ENCODE measurements at regions not wholly inside any gene's neighbourhood (a gene's known extent, or its start where the extent isn't known, plus 50 kb on each side); places are given as distances from the start of the nearest gene placed in this dataset.

- FAIRE-seq, result no peak
Measured at GRCh38 chr5:8050616-8051175, 181.7 kb downstream of the MTRR start.

GRCh38 chr5:8053270-8053669 is 184.3 kb downstream of the MTRR start:
- FAIRE-seq, result no peak

DNA sequence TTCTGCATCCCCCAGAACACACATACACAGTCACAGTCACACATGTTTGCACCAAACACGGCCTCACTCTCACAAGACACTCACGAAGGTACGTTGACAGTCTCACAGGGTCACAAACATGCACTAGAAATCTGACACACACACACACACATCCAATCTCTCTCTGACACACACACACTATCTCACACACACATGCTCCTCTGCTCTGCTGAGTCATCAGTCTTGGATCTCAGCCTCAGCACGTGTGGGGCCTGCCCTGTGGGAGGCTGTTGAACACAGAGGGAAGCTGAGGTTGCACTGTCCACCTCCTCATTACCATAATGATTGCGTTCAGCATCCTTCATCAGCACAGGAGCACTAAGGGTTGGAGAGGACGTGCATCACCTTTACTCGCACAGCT is 188.8 kb downstream of the MTRR start:
- FAIRE-seq, result no peak

DNA sequence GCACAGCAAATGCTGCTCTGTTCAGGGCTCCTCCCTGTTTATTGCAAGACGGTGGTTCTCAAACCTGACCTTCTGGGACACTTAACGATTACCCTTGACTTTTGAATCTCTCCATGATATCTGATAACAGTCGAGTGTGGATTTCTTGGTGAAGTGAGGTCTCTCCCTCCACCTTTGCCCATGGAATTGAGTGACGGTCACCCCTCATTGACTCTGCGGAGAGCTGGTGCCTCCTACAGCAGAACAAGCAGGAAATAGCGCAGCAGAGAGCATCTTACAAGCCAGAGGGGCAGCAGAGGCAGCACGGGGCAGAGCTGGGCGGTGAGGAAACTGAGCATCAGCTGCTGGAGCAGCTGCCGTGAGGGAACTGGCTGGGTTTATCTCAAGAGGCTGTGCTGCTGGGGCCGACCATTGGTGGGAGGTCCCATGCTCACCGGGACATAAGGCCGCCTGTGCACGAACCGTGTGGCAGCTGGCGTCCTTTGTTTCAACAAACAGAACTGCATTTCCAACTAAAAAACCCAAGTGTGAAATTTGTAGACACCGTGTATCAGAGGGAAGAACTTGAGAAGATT is 189.8 kb downstream of the MTRR start:
- FAIRE-seq, result no peak

GRCh38 chr5:8059337-8059736 is 190.4 kb downstream of the MTRR start:
- FAIRE-seq, result no peak

- FAIRE-seq, result no peak
Measured at GRCh38 chr5:8060235-8060952, 191.4 kb downstream of the MTRR start.

- FAIRE-seq, result no peak
Measured at GRCh38 chr5:8060953-8061429, 192.0 kb downstream of the MTRR start.

DNA sequence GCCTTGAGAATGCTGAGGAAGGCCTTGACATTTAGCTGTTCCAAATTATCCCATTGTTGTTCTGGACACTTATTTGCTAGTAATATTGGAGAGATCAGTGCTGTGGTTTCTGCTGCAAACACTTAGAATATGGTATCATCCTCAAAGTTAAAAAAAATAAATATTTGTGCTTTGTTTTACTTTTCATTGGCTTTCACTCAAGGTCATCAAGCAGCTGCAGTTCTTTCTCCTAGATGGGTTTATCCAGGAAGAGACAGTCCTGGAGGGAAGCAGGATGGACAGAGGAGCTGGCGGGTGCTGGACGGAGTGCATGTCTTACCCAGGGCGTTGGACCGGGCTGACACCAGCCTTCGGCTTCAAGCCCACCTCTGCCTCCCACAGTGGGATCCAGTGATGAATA is 193.6 kb downstream of the MTRR start:
- FAIRE-seq, result no peak

DNA sequence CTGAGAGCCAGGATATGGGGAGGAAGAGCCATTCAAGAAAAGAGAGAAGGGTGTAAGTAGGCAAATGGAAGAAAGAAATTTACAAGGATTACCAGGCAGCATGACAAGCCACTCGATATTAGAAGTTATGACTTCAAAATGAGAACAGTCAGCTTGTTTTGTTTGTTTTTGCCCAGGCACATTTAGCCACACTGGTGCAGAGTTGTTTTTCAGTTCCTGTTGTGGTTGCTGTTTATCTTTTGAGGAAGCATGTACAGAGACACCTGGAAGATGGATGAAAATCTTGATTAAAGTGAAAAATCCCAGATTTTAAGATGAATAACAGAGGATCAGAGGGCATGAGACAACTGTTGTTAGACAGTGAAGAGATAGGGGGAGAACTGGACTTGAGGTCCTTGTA is 199.1 kb downstream of the MTRR start:
- no peak for FAIRE-seq

DNA sequence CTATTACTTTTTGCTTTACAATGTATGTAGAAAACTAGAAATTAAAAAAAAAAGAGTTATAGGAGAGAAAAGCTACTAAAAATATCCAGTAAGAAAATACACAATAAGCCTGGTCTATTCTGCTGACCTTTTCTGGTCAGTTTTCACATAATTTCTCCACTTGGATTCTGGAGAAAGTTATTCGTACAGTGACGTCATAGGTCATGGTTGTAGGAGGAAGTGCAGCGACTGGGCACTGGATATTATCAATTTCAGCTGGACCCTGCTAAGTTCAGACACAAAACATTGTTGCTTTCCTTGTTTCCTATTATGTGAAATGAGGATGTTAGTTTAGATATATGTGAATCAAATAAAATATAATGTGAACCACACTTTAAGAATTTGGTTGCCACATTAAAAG is 201.2 kb downstream of the MTRR start:
- no peak for FAIRE-seq

- FAIRE-seq, result no peak
Measured at GRCh38 chr5:8079056-8079455, 210.1 kb downstream of the MTRR start.

DNA sequence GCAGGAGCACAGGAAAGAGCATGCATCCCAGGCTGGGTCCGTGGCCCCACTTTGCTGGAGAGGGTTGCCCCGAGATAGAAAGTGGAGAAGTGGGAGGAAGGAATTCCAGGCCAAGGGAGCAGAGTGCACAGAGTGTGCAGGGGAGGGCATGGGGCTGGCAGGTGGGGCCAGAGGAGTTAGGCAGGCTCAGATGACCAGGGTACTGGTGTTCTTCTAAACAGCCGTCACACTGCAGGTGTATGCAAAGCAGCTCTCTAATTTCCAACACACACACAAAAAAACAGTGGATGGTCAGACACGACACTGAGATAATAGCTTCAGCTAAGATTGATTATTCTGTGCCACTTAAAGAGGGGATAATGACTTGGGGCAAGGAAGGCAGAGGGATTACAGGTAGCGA is 212.2 kb downstream of the MTRR start:
- no peak for FAIRE-seq

- FAIRE-seq, result no peak
Measured at GRCh38 chr5:8093669-8094068, 224.7 kb downstream of the MTRR start.

GRCh38 chr5:8094304-8094703 is 225.4 kb downstream of the MTRR start:
- FAIRE-seq, result no peak

- no peak for FAIRE-seq
Measured at GRCh38 chr5:8097146-8097545, 228.2 kb downstream of the MTRR start.

DNA sequence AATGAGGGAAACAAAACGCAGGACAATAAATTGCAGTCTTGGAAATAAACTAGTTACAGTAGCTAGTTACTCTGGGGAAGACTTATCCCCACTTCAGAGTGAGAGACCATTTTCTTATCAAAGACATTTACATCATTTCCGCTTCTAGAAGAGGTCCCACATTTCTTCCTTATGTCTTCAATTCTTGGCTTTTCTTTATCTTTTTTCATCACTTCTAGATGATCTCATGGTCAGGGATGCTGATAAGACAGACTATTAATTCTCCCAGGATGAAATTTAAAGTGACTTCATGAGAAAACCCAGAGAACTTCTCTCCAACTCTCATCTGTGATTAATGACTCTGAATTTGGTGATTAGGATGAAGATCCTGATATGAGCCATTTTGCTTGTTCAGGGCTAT is 229.1 kb downstream of the MTRR start:
- no peak for FAIRE-seq

- FAIRE-seq, result no peak
Measured at GRCh38 chr5:8102714-8103113, 233.8 kb downstream of the MTRR start.

- FAIRE-seq, result no peak
Measured at GRCh38 chr5:8114597-8115266, 245.8 kb downstream of the MTRR start.

GRCh38 chr5:8123559-8123958 is 254.6 kb downstream of the MTRR start:
- no peak for FAIRE-seq

DNA sequence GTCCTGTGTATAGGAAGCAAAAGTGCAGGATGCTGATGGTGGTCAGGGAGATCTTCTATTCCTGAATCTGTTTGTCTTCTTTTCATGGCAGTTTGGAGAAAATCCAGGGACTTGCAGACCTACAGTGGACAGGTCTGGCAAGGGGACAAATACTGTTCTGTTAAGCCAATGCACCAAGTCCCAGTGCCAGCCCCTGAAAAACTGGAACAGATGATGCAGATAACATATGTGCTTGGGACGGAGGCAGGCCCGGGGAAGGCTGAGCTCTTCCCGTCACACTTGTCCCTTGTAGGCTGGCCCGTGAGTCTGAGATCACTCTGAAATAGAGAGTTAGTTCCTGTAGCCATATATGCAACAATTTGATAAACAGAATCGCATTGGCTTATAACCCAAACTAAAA is 265.7 kb downstream of the MTRR start:
- FAIRE-seq, result no peak

GRCh38 chr5:8135742-8136141 is 266.8 kb downstream of the MTRR start:
- FAIRE-seq, result no peak

DNA sequence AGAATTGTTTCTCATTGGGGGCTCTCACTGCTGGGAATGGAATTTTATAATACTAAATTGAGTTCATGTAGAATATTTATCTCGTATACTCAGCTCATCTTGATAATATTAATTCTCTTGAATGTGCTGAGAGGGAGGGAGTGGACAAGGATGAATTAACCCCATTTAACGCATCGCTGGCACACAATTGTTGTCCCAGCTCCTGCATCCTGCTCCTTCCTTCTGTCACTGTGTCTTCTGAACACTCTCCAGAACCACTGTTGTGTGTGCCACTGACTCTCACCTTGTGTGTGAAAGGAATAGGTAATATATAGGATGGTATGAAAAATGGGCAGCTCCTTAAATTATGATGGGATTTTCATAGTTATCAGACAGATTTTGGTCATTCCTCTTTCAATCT is 267.3 kb downstream of the MTRR start:
- FAIRE-seq, result no peak

GRCh38 chr5:8137941-8138550 is 269.1 kb downstream of the MTRR start:
- no peak for FAIRE-seq

Measured in endometrium (tissue), 2 donors.